ENCODE measurements at regions not wholly inside any gene's neighbourhood (a gene's known extent, or its start where the extent isn't known, plus 50 kb on each side); places are given as distances from the start of the nearest gene placed in this dataset.

DNA sequence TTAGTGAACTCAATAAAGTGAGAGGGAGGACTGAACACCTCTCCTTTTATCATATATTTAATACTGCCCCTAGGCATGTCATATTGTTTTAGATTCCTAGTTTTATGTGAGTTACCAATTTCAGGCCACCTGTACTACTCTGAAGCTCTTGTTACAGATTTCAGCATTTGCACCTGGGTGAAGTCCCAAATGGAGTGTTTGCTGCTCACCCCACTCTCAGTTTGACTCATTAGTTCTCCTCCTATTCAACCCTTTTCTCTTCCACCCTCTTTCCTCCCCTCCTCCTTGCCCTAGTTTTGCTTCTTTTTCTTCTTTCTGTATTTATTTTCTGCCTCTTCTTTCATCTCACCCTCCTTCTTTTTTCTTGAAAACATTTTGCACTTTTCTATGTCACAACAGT lies 1852.2 kb upstream of the IGFBP7 start (continued):
- TF ChIP-seq, protein P1, sequence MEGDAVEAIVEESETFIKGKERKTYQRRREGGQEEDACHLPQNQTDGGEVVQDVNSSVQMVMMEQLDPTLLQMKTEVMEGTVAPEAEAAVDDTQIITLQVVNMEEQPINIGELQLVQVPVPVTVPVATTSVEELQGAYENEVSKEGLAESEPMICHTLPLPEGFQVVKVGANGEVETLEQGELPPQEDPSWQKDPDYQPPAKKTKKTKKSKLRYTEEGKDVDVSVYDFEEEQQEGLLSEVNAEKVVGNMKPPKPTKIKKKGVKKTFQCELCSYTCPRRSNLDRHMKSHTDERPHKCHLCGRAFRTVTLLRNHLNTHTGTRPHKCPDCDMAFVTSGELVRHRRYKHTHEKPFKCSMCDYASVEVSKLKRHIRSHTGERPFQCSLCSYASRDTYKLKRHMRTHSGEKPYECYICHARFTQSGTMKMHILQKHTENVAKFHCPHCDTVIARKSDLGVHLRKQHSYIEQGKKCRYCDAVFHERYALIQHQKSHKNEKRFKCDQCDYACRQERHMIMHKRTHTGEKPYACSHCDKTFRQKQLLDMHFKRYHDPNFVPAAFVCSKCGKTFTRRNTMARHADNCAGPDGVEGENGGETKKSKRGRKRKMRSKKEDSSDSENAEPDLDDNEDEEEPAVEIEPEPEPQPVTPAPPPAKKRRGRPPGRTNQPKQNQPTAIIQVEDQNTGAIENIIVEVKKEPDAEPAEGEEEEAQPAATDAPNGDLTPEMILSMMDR (conservative IDR thresholded peaks at IDR 0.05; ENCODE audit: low read depth in 2 of 2): no peak
- TF ChIP-seq CREB1 (CRISPR knock-in tag; IDR thresholded peaks at IDR 0.05; ENCODE audit: low read depth): no peak
- no peak for TF ChIP-seq STAT1 (IDR thresholded peaks at IDR 0.05; ENCODE audit: unreplicated experiment)

DNA sequence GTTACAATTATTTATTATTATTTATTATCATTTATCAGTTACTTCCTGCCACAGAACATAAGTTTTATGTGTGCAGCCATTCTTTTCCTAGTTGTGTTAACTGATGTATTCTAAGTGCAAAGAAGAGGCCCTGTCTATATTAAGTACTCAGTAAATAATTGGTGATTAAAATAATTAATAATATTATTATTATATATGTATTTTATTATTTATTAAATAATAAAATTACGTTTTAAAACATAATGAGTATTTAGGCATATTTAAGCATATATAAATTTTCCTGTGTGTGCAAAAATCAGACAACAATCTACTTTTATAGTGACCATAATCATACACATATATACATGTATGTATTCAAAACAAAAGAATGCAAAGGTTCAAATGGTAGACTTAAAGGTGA lies 1871.6 kb upstream of the IGFBP7 start:
- H2AFZ ChIP-seq: no peak overlapping the region
- H3K79me2 ChIP-seq (replicated peaks; ENCODE audit: insufficient read depth): no peaks in the 10 kb centered on the region
- H3F3A ChIP-seq (replicated peaks; ENCODE audit: low read depth): no peaks in the 10 kb centered on the region
- ATAC-seq: no peak
- no peaks in the 10 kb centered on the region for H3K36me3 Mint-ChIP-seq (ENCODE audit: low read depth)
- H3K27ac Mint-ChIP-seq: no peak overlapping the region
- H3K27ac ChIP-seq (ENCODE audit: low read depth): no peak overlapping the region
- H3K9me2 ChIP-seq (ENCODE audit: insufficient read depth): no peaks in the 10 kb centered on the region
- H3K4me1 ChIP-seq (ENCODE audit: insufficient read depth): no peaks in the 10 kb centered on the region
- no peaks in the 10 kb centered on the region for H3K4me1 Mint-ChIP-seq
- no peaks in the 10 kb centered on the region for H3K36me3 ChIP-seq (ENCODE audit: insufficient read depth)
- no peak for DNase-seq (ENCODE audit: low spot score)
- H3K4me3 Mint-ChIP-seq: no peak overlapping the region
- H3K4me3 ChIP-seq: no peak overlapping the region
- no peaks in the 10 kb centered on the region; the same call in 2 of the 3 replicates for H3K9me3 Mint-ChIP-seq
- H3K27me3 ChIP-seq (ENCODE audit: insufficient read depth): no peaks in the 10 kb centered on the region
- H3K4me2 ChIP-seq: no peak overlapping the region
- no peaks in the 10 kb centered on the region for H4K20me1 ChIP-seq (replicated peaks; ENCODE audit: insufficient read depth)
- no peaks in the 10 kb centered on the region for H3K27me3 Mint-ChIP-seq (ENCODE audit: insufficient read depth, low read depth, poor library complexity)
- TF ChIP-seq POLR2AphosphoS5 (IDR thresholded peaks at IDR 0.05; ENCODE audit: low read depth): no peak
- TF ChIP-seq EZH2phosphoT487 (IDR thresholded peaks at IDR 0.05; ENCODE audit: unreplicated experiment): no peak
- no peak for TF ChIP-seq JUNB (IDR thresholded peaks at IDR 0.05; ENCODE audit: unreplicated experiment)
- TF ChIP-seq CREB1 (CRISPR knock-in tag; IDR thresholded peaks at IDR 0.05; ENCODE audit: low read depth): no peak
- TF ChIP-seq, protein P2, sequence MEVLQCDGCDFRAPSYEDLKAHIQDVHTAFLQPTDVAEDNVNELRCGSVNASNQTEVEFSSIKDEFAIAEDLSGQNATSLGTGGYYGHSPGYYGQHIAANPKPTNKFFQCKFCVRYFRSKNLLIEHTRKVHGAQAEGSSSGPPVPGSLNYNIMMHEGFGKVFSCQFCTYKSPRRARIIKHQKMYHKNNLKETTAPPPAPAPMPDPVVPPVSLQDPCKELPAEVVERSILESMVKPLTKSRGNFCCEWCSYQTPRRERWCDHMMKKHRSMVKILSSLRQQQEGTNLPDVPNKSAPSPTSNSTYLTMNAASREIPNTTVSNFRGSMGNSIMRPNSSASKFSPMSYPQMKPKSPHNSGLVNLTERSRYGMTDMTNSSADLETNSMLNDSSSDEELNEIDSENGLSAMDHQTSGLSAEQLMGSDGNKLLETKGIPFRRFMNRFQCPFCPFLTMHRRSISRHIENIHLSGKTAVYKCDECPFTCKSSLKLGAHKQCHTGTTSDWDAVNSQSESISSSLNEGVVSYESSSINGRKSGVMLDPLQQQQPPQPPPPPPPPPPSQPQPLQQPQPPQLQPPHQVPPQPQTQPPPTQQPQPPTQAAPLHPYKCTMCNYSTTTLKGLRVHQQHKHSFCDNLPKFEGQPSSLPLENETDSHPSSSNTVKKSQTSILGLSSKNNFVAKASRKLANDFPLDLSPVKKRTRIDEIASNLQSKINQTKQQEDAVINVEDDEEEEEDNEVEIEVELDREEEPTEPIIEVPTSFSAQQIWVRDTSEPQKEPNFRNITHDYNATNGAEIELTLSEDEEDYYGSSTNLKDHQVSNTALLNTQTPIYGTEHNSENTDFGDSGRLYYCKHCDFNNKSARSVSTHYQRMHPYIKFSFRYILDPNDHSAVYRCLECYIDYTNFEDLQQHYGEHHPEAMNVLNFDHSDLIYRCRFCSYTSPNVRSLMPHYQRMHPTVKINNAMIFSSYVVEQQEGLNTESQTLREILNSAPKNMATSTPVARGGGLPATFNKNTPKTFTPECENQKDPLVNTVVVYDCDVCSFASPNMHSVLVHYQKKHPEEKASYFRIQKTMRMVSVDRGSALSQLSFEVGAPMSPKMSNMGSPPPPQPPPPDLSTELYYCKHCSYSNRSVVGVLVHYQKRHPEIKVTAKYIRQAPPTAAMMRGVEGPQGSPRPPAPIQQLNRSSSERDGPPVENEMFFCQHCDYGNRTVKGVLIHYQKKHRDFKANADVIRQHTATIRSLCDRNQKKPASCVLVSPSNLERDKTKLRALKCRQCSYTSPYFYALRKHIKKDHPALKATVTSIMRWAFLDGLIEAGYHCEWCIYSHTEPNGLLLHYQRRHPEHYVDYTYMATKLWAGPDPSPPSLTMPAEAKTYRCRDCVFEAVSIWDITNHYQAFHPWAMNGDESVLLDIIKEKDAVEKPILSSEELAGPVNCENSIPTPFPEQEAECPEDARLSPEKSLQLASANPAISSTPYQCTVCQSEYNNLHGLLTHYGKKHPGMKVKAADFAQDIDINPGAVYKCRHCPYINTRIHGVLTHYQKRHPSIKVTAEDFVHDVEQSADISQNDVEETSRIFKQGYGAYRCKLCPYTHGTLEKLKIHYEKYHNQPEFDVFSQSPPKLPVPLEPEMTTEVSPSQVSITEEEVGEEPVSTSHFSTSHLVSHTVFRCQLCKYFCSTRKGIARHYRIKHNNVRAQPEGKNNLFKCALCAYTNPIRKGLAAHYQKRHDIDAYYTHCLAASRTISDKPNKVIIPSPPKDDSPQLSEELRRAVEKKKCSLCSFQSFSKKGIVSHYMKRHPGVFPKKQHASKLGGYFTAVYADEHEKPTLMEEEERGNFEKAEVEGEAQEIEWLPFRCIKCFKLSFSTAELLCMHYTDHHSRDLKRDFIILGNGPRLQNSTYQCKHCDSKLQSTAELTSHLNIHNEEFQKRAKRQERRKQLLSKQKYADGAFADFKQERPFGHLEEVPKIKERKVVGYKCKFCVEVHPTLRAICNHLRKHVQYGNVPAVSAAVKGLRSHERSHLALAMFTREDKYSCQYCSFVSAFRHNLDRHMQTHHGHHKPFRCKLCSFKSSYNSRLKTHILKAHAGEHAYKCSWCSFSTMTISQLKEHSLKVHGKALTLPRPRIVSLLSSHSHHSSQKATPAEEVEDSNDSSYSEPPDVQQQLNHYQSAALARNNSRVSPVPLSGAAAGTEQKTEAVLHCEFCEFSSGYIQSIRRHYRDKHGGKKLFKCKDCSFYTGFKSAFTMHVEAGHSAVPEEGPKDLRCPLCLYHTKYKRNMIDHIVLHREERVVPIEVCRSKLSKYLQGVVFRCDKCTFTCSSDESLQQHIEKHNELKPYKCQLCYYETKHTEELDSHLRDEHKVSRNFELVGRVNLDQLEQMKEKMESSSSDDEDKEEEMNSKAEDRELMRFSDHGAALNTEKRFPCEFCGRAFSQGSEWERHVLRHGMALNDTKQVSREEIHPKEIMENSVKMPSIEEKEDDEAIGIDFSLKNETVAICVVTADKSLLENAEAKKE (CRISPR knock-in tag; IDR thresholded peaks at IDR 0.05): no peak
- no peak for TF ChIP-seq EZH2 (IDR thresholded peaks at IDR 0.05; ENCODE audit: low read depth, unreplicated experiment)
- TF ChIP-seq, protein P3, sequence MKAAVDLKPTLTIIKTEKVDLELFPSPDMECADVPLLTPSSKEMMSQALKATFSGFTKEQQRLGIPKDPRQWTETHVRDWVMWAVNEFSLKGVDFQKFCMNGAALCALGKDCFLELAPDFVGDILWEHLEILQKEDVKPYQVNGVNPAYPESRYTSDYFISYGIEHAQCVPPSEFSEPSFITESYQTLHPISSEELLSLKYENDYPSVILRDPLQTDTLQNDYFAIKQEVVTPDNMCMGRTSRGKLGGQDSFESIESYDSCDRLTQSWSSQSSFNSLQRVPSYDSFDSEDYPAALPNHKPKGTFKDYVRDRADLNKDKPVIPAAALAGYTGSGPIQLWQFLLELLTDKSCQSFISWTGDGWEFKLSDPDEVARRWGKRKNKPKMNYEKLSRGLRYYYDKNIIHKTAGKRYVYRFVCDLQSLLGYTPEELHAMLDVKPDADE (IDR thresholded peaks at IDR 0.05): no peak
- no peak for TF ChIP-seq ZNF114 (CRISPR knock-in tag; IDR thresholded peaks at IDR 0.05)
- TF ChIP-seq, protein P1 (conservative IDR thresholded peaks at IDR 0.05; ENCODE audit: low read depth in 2 of 2): no peak
